GM10266 (cell line): ENCODE measurements at regions not wholly inside any gene's neighbourhood (a gene's known extent, or its start where the extent isn't known, plus 50 kb on each side); places are given as distances from the start of the nearest gene placed in this dataset.

Source experiments
- DNase-seq: peaks from one replicate; pipeline ENCODE4 v3.0.0; 2012; ENCODE audit errors: extremely low spot score
- CTCF ChIP-seq: IDR thresholded peaks from 2 replicates; pipeline ENCODE4 v1.5.1; 2012; ENCODE audit warnings: mild to moderate bottlenecking, low read depth; ENCODE audit not compliant: control insufficient read depth, insufficient read depth; ENCODE audit errors: missing control alignments

GRCh38 chr16:74117798-74118197 lies 178.8 kb upstream of the PSMD7 start:
- no peak for TF ChIP-seq CTCF
- no peak for DNase-seq

GRCh38 chr16:74113545-74113944 lies 183.1 kb upstream of the PSMD7 start:
- TF ChIP-seq CTCF = no peak
- DNase-seq = no peak

GRCh38 chr16:74111456-74111982 lies 185.1 kb upstream of the PSMD7 start:
- no peak for DNase-seq
- no peak for TF ChIP-seq CTCF

GRCh38 chr16:74107795-74108610 lies 188.6 kb upstream of the PSMD7 start:
- peak; percentile 57 for TF ChIP-seq CTCF
- DNase-seq = peak; percentile 7

- DNase-seq = no peak
- TF ChIP-seq CTCF = no peak
Observed at GRCh38 chr16:74104022-74104421, 192.6 kb upstream of the PSMD7 start.

GRCh38 chr16:74101379-74102137 lies 195.1 kb upstream of the PSMD7 start:
- TF ChIP-seq CTCF = no peak
- no peak for DNase-seq
